HepG2 (cell line): ENCODE measurements at regions not wholly inside any gene's neighbourhood (a gene's known extent, or its start where the extent isn't known, plus 50 kb on each side); places are given as distances from the start of the nearest gene placed in this dataset.
A peak's percentile ranks its signal among the peaks of the same experiment; 100 is the strongest.

Experiments
- ATAC-seq: fragments of 200-7000 bp; cut with Tn5 transposase; 3 replicates; pipeline ENCODE4 v1.9.1; 2020; ENCODE audit warnings: mild to moderate bottlenecking, moderate library complexity
- BruUV-seq: library from RNA; stranded (reverse); fragments of 400-500 nt; replicated peaks from 2 replicates; lab custom pipeline; 2021; lab: Mats Ljungman, UMichigan
- CTCF ChIA-PET: fragments of 300-600 bp; formaldehyde crosslinking; extraction: SDS; loops from one replicate; lab custom pipeline; 2021; ENCODE audit warnings: low total read pairs, inconsistent platforms, low intra/inter-chr PET ratio; lab: Yijun Ruan, JAX
- POLR2A ChIA-PET: fragments of 350-600 bp; sonication (Branson Sonifier 250); formaldehyde crosslinking; loops from one replicate; lab custom pipeline; 2020; ENCODE audit warnings: antibody characterized with exemption, inconsistent platforms; lab: Yijun Ruan, JAX
- DNase-seq: peaks from one replicate; pipeline ENCODE4 v3.0.0-alpha.2; 2015; ENCODE audit warnings: low spot score
- FAIRE-seq: peaks from 3 replicates; lab custom pipeline; 2011; peaks lifted over from hg19 to GRCh38; lab: Jason Lieb, UNC
- H2AFZ ChIP-seq: one replicate; pipeline ENCODE4 v1.6.1; 2011; ENCODE audit warnings: low read length, inconsistent platforms
- H3K27ac ChIP-seq: fragments of 300-600 bp; 3 replicates; pipeline ENCODE4 v1.8.0; 2011; ENCODE audit warnings: mixed run types, mild to moderate bottlenecking, mixed read lengths, low read length, inconsistent platforms; ENCODE audit not compliant: insufficient read depth; ENCODE audit errors: extremely low read length
- H3K27me3 ChIP-seq, 2 experiments: fragments of 200-600 bp in 1 of 2; 2 replicates in 1 of 2; 3 replicates in 1 of 2; pipeline versions ENCODE4 v1.6.0 to v1.8.0; 2011; ENCODE audit warnings: low read length in 2 of 2, mild to moderate bottlenecking in 2 of 2, moderate library complexity in 2 of 2, inconsistent platforms in 1 of 2; ENCODE audit not compliant: insufficient read depth in 2 of 2, control insufficient read depth in 1 of 2
- H3K36me3 ChIP-seq, 2 experiments: fragments of 200-600 bp in 1 of 2; replicated peaks in 1 of 2; 2 replicates in 1 of 2; 3 replicates in 1 of 2; pipeline versions ENCODE4 v1.5.1 to v1.8.0; 2011; ENCODE audit warnings: low read length in 2 of 2, inconsistent platforms in 1 of 2; ENCODE audit not compliant: insufficient read depth in 2 of 2, control insufficient read depth in 1 of 2
- H3K4me1 ChIP-seq: 2 replicates; pipeline ENCODE4 v1.5.1; 2012; ENCODE audit warnings: low read length, inconsistent platforms; ENCODE audit not compliant: insufficient read depth
- H3K4me2 ChIP-seq: 2 replicates; pipeline ENCODE4 v1.6.0; 2011; ENCODE audit warnings: low read depth, low read length, inconsistent platforms
- H3K4me3 ChIP-seq, 3 experiments: fragments of 200-600 bp in 1 of 3; sonication (generic), shearing (Covaris generic) in 1 of 3; replicated peaks in 1 of 3; 2 replicates each; pipeline ENCODE4 v1.5.1; 2011 to 2016; ENCODE audit warnings: low read length in 3 of 3, inconsistent platforms in 2 of 3, low read depth in 2 of 3, mild to moderate bottlenecking in 2 of 3, control low read depth in 1 of 3, mixed read lengths in 1 of 3; ENCODE audit not compliant: insufficient read depth in 1 of 3
- H3K79me2 ChIP-seq: one replicate; pipeline ENCODE4 v1.6.1; 2011; ENCODE audit warnings: low read length, inconsistent platforms; ENCODE audit not compliant: insufficient read depth
- H3K9ac ChIP-seq: 2 replicates; pipeline ENCODE4 v1.6.0; 2011; ENCODE audit warnings: mild to moderate bottlenecking, low read depth, low read length, inconsistent platforms; ENCODE audit not compliant: insufficient read depth
- H3K9me3 ChIP-seq: 2 replicates; pipeline ENCODE4 v1.5.1; 2012; ENCODE audit warnings: mild to moderate bottlenecking, low read length
- H4K20me1 ChIP-seq: 2 replicates; pipeline ENCODE4 v1.6.0; 2011; ENCODE audit warnings: inconsistent platforms, mild to moderate bottlenecking, low read length, moderate library complexity; ENCODE audit not compliant: insufficient read depth
- CTCF ChIP-seq: sonication (generic); formaldehyde crosslinking; IDR thresholded peaks from 2 replicates; pipeline ENCODE4 v1.5.0; 2020; ENCODE audit warnings: mild to moderate bottlenecking, missing genetic modification reagents, moderate library complexity
- PLSCR1 ChIP-seq: sonication (generic); formaldehyde crosslinking; IDR thresholded peaks from 2 replicates; pipeline ENCODE4 v1.5.0; 2020; ENCODE audit warnings: missing genetic modification reagents, mild to moderate bottlenecking, borderline replicate concordance
- PRPF4 ChIP-seq: fragments of 200-400 bp; formaldehyde crosslinking; IDR thresholded peaks from 2 replicates; pipeline ENCODE4 v1.6.1; 2016; ENCODE audit warnings: low read length, low read depth; ENCODE audit not compliant: poor library complexity, severe bottlenecking
- RAD21 ChIP-seq: fragments of 450-650 bp; formaldehyde crosslinking; IDR thresholded peaks from 2 replicates; pipeline ENCODE4 v1.5.0; 2020; ENCODE audit warnings: mild to moderate bottlenecking
- SMC3 ChIP-seq: IDR thresholded peaks from 2 replicates; pipeline ENCODE4 v1.6.1; 2011; ENCODE audit warnings: low read length, improper control_type of control experiment
- SOX6 ChIP-seq, 2 experiments: fragments of 450-650 bp in 1 of 2; sonication (generic) in 1 of 2; formaldehyde crosslinking in 1 of 2; IDR thresholded peaks; 2 replicates each; pipeline versions ENCODE4 v1.4.0 to v1.6.1; 2017 to 2020; ENCODE audit warnings: antibody characterized with exemption in 1 of 2, mild to moderate bottlenecking in 1 of 2, missing genetic modification reagents in 1 of 2
- STAG1 ChIP-seq: sonication (generic); formaldehyde crosslinking; IDR thresholded peaks from 2 replicates; pipeline ENCODE4 v1.4.0; 2020; ENCODE audit warnings: missing genetic modification reagents
- ZBTB1 ChIP-seq: sonication (generic); formaldehyde crosslinking; IDR thresholded peaks from 2 replicates; pipeline ENCODE4 v1.4.0; 2020; ENCODE audit warnings: missing genetic modification reagents, borderline replicate concordance
- ZBTB3 ChIP-seq: sonication (generic); formaldehyde crosslinking; IDR thresholded peaks from 2 replicates; pipeline ENCODE4 v1.4.0; 2020; ENCODE audit warnings: low read depth, mild to moderate bottlenecking, moderate library complexity, missing genetic modification reagents, borderline replicate concordance
- ZNF335 ChIP-seq: sonication (generic); formaldehyde crosslinking; IDR thresholded peaks from 2 replicates; pipeline ENCODE4 v1.4.0; 2020; ENCODE audit warnings: missing genetic modification reagents
- ZZZ3 ChIP-seq: sonication (generic); formaldehyde crosslinking; IDR thresholded peaks from 2 replicates; pipeline ENCODE4 v1.4.0; 2020; ENCODE audit warnings: missing genetic modification reagents, mild to moderate bottlenecking, borderline replicate concordance
- WGBS: methylation state at CpG from one replicate; pipeline ENCODE4 v1.1.6; 2017; ENCODE audit warnings: low lambda C conversion rate; 5-methylcytosine and 5-hydroxymethylcytosine counted together
- in situ Hi-C: cut with HindIII; loops from 2 replicates; pipeline ENCODE4 v1.10.0; 2017; ENCODE audit warnings: low pct_unique_long_range_greater_than_20kb; ENCODE audit not compliant: extremely low pct_ligation_motif_present
- intact Hi-C: fragments of 100-400 bp; cut with micrococcal nuclease; formaldehyde crosslinking; loops from one replicate; pipeline ENCODE4 v1.10.0; 2022; ENCODE audit not compliant: unreplicated experiment

- TF ChIP-seq PLSCR1 (CRISPR knock-in tag): no peak
- TF ChIP-seq, all 625 proteins: peak for 0
Observed at GRCh38 chr3:70554170-70554569, 241.7 kb upstream of the MDFIC2 start (continued).

GRCh38 chr3:70550723-70551319 lies 238.4 kb upstream of the MDFIC2 start:
- Histone ChIP-seq H3K27me3 (0 out of 5 replicates have a peak, but pooled peaks cover 0 to 3% of the 10 kb centered on the region in 2 experiments), H3K36me3 (no peaks in the 10 kb centered on the region), H3K4me2 (no peak overlapping the region), H3K4me3 (no peak overlapping the region), H2AFZ (no peak overlapping the region), H3K9ac (no peak overlapping the region), H3K9me3 (no peaks in the 10 kb centered on the region), H3K79me2 (no peaks in the 10 kb centered on the region), H3K4me1 (no peaks in the 10 kb centered on the region), H3K27ac (no peak overlapping the region), H4K20me1 (no peaks in the 10 kb centered on the region)
- intact Hi-C loops: loop anchor here (1.0 kb wide), 1 partner anchor 1101 kb away; no protein-coding TSS in a partner anchor
- ChIA-PET POLR2A (interaction anchor here (1.0 kb wide), 1 partner anchor 1032 kb away, joined by 3 read pairs; the partner anchor contains the start of gene FOXP1), CTCF (interaction anchor here (1.6 kb wide), 1 partner anchor 1102 kb away, joined by 12 read pairs; no protein-coding TSS in a partner anchor)
- in situ Hi-C loops: loop anchor here (5.0 kb wide), 1 partner anchor 1101 kb away; no protein-coding TSS in a partner anchor
- TF ChIP-seq CTCF (CRISPR knock-in tag) (peak; percentile 81), ZZZ3 (CRISPR knock-in tag) (no peak), ZBTB3 (no peak), SMC3 (peak; percentile 56), PRPF4 (no peak), STAG1 (CRISPR knock-in tag) (peak; percentile 82), RAD21 (CRISPR knock-in tag) (peak; percentile 43; the same call in 1 of the 2 replicates), SOX6 (IDR thresholded peaks at IDR 0.05) (no peak), SOX6 (CRISPR knock-in tag; IDR thresholded peaks at IDR 0.05) (0 out of 2 replicates have a peak, but pooled peaks have one; percentile 10), ZNF335 (CRISPR knock-in tag) (no peak), ZBTB1 (CRISPR knock-in tag) (no peak)
- 13% methylated on average over 6 of the region's 9 CpGs for WGBS
- DNase-seq: peak; percentile 42
- no TSS peak for BruUV-seq
- peak; percentile 98 for ATAC-seq
- FAIRE-seq: no peak
